Panc1 (cell line): ENCODE measurements at regions not wholly inside any gene's neighbourhood (a gene's known extent, or its start where the extent isn't known, plus 50 kb on each side); places are given as distances from the start of the nearest gene placed in this dataset.

Experiments used
- REST ChIP-seq, 2 experiments: IDR thresholded peaks; 2 replicates each; pipeline ENCODE4 v1.6.1; 2011 to 2012; ENCODE audit warnings: low read depth in 2 of 2, control low read depth in 1 of 2, low read length in 1 of 2, mild to moderate bottlenecking in 1 of 2, moderate library complexity in 1 of 2; ENCODE audit not compliant: insufficient read depth in 1 of 2
- SIN3A ChIP-seq: IDR thresholded peaks from 2 replicates; pipeline ENCODE4 v1.6.1; 2012; ENCODE audit warnings: low read depth, mild to moderate bottlenecking, low read length, moderate library complexity, borderline replicate concordance; ENCODE audit not compliant: insufficient read depth
- TF ChIP-seq, protein P1 (sequence below): fragments of 450-650 bp; IDR thresholded peaks from 2 replicates; pipeline ENCODE4 v1.5.1; 2017; ENCODE audit warnings: mild to moderate bottlenecking

DNA sequence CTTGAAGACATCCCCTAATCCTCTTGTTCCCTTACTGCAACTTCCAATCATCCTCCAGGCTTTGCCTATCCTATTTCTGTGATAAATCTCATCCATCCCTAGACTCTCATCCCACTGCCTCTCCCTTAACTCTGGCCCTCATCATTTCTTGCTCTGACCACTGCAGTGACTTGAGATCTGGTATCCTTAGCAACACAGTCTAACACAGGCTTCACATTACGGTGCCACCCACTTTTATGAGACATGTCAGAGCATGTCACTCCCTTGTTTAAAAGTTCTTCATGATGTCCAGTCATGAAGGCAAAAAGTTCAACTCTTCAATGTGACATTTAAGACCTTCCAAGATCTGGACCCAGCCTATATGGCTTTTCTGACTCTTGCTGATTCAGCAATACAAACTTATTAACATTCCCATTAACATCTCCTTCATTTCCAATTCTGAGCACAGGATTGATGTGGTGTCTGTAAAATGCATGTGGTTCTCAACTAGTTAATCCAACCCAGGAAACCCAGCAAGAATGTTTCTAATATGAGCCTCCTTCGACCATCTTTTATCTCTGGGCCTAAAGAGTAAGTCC, 64.0 kb downstream of the OR13H1 start:
- no peak for TF ChIP-seq REST (IDR thresholded peaks at IDR 0.05; ENCODE audit: insufficient read depth in 1 of 2, low read depth in 2 of 2, low read length in 1 of 2)
- TF ChIP-seq, protein P1, sequence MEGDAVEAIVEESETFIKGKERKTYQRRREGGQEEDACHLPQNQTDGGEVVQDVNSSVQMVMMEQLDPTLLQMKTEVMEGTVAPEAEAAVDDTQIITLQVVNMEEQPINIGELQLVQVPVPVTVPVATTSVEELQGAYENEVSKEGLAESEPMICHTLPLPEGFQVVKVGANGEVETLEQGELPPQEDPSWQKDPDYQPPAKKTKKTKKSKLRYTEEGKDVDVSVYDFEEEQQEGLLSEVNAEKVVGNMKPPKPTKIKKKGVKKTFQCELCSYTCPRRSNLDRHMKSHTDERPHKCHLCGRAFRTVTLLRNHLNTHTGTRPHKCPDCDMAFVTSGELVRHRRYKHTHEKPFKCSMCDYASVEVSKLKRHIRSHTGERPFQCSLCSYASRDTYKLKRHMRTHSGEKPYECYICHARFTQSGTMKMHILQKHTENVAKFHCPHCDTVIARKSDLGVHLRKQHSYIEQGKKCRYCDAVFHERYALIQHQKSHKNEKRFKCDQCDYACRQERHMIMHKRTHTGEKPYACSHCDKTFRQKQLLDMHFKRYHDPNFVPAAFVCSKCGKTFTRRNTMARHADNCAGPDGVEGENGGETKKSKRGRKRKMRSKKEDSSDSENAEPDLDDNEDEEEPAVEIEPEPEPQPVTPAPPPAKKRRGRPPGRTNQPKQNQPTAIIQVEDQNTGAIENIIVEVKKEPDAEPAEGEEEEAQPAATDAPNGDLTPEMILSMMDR, result no peak
- TF ChIP-seq SIN3A, result no peak
